Astrocyte of the spinal cord (primary cell): ENCODE measurements at regions not wholly inside any gene's neighbourhood (a gene's known extent, or its start where the extent isn't known, plus 50 kb on each side); places are given as distances from the start of the nearest gene placed in this dataset.
"Not testable (repeated sequence)": the region's sequence is repeated elsewhere in the genome, so short reads cannot be mapped to it uniquely, and the experiment has no call there.

Experiments
- DNase-seq: peaks from one replicate; pipeline ENCODE4 v3.0.0; 2011; ENCODE audit warnings: low read depth, low spot score
- H3K4me3 ChIP-seq: 2 replicates; pipeline ENCODE4 v1.5.1; 2011; ENCODE audit warnings: low read depth, mild to moderate bottlenecking, low read length, moderate library complexity
- CTCF ChIP-seq: IDR thresholded peaks from 2 replicates; pipeline ENCODE4 v1.5.1; 2012; ENCODE audit warnings: low read depth, mild to moderate bottlenecking, low read length, inconsistent platforms
- in situ Hi-C: cut with HindIII; loops from 2 replicates; pipeline ENCODE4 v1.10.0; 2017; ENCODE audit warnings: low sequenced_read_pairs

- in situ Hi-C loops, result no loop called here
- TF ChIP-seq CTCF, result no peak
- no peak for DNase-seq
Measured at GRCh38 chr20:39719293-39719692, 757.1 kb downstream of the DHX35 start.

GRCh38 chr20:39717936-39718335, 755.8 kb downstream of the DHX35 start:
- no peak for TF ChIP-seq CTCF
- DNase-seq, result no peak
- H3K4me3 ChIP-seq, result no peak overlapping the region
- in situ Hi-C loops, result no loop called here

More at GRCh38 chr20:39719293-39719692, 757.1 kb downstream of the DHX35 start:
- no peak overlapping the region for H3K4me3 ChIP-seq

- TF ChIP-seq CTCF, result no peak
- DNase-seq, result no peak
- in situ Hi-C loops, result no loop called here
- no peak overlapping the region for H3K4me3 ChIP-seq
Measured at GRCh38 chr20:39716796-39717341, 754.7 kb downstream of the DHX35 start.

GRCh38 chr20:39713076-39713840, 751.1 kb downstream of the DHX35 start:
- no peak overlapping the region for H3K4me3 ChIP-seq
- no peak for TF ChIP-seq CTCF
- DNase-seq, result no peak
- in situ Hi-C loops, result no loop called here

- in situ Hi-C loops, result no loop called here
- no peak for TF ChIP-seq CTCF
Measured at GRCh38 chr20:39706184-39706663, 744.1 kb downstream of the DHX35 start.

GRCh38 chr20:39705032-39705431, 742.9 kb downstream of the DHX35 start:
- H3K4me3 ChIP-seq, result no peak overlapping the region
- no peak for DNase-seq
- no peak for TF ChIP-seq CTCF
- in situ Hi-C loops, result no loop called here

More at GRCh38 chr20:39706184-39706663, 744.1 kb downstream of the DHX35 start:
- no peak overlapping the region for H3K4me3 ChIP-seq
- DNase-seq, result peak; percentile 33

- in situ Hi-C loops, DNase-seq, H3K4me3 ChIP-seq: not testable (repeated sequence)
Measured at GRCh38 chr20:39703357-39703756, 741.2 kb downstream of the DHX35 start.
